GM13976 (cell line): ENCODE measurements at regions not wholly inside any gene's neighbourhood (a gene's known extent, or its start where the extent isn't known, plus 50 kb on each side); places are given as distances from the start of the nearest gene placed in this dataset.
"Not testable (repeated sequence)": the region's sequence is repeated elsewhere in the genome, so short reads cannot be mapped to it uniquely, and the experiment has no call there.

Source experiments
- DNase-seq: peaks from one replicate; pipeline ENCODE4 v3.0.0; 2012; ENCODE audit warnings: low spot score
- CTCF ChIP-seq: IDR thresholded peaks from 2 replicates; pipeline ENCODE4 v1.5.1; 2012; ENCODE audit warnings: borderline replicate concordance, mild to moderate bottlenecking; ENCODE audit not compliant: insufficient read depth; ENCODE audit errors: extremely low read depth, missing control alignments, control extremely low read depth
- in situ Hi-C: fragments of 300-500 bp; cut with MboI; formaldehyde crosslinking; loops from one replicate; pipeline ENCODE4 v1.12.0; 2022; ENCODE audit warnings: low sequenced_read_pairs, mixed read lengths, inconsistent platforms; ENCODE audit not compliant: unreplicated experiment

- DNase-seq: no peak
- TF ChIP-seq CTCF: no peak
- in situ Hi-C loops: no loop called here
Measured at GRCh38 chr4:26253968-26254367, 66.8 kb upstream of the RBPJ start.

- in situ Hi-C loops: no loop called here
Measured at GRCh38 chr4:26255989-26256388, 64.8 kb upstream of the RBPJ start.

GRCh38 chr4:26257444-26257843 lies 63.4 kb upstream of the RBPJ start:
- in situ Hi-C loops, DNase-seq: not testable (repeated sequence)

More at GRCh38 chr4:26255989-26256388, 64.8 kb upstream of the RBPJ start:
- TF ChIP-seq CTCF: no peak
- no peak for DNase-seq

- no peak for TF ChIP-seq CTCF
- in situ Hi-C loops: no loop called here
- peak; percentile 40 for DNase-seq
Measured at GRCh38 chr4:26257850-26258249, 63.0 kb upstream of the RBPJ start.

- in situ Hi-C loops: no loop called here
- no peak for TF ChIP-seq CTCF
Measured at GRCh38 chr4:26260571-26260970, 60.2 kb upstream of the RBPJ start.

GRCh38 chr4:26261405-26261804 lies 59.4 kb upstream of the RBPJ start:
- in situ Hi-C loops: no loop called here
- DNase-seq: no peak
- TF ChIP-seq CTCF: no peak

More at GRCh38 chr4:26260571-26260970, 60.2 kb upstream of the RBPJ start:
- no peak for DNase-seq

GRCh38 chr4:26263165-26263564 lies 57.6 kb upstream of the RBPJ start:
- TF ChIP-seq CTCF: no peak
- DNase-seq: no peak
- in situ Hi-C loops: no loop called here

- DNase-seq: no peak
- in situ Hi-C loops: no loop called here
- TF ChIP-seq CTCF: no peak
Measured at GRCh38 chr4:26264109-26264508, 56.7 kb upstream of the RBPJ start.
